ENCODE measurements at regions not wholly inside any gene's neighbourhood (a gene's known extent, or its start where the extent isn't known, plus 50 kb on each side); places are given as distances from the start of the nearest gene placed in this dataset.

DNA sequence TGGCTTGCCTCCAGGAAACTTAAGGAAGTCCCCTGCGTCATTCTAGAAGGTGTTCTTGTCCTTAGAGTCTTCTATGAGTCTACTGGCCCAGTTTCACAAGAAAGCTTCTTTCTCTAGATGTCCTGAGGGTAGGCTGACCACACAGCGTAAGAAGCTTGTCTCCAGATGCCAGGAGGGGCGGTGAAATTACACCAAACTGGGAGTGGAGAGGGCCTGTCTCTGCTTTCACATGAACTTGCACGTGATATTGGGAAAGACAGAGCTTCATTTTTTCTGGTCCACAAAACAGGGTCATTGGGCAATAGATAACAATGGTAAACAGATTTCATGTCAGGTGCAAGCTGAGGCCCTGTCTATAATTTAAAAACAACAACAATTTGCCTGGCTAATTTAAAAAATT, 85.7 kb upstream of the TBX3 start:
- Histone ChIP-seq H3K27me3 (ENCODE audit: insufficient read depth) (no peaks in the 10 kb centered on the region), H4K20me1 (ENCODE audit: insufficient read depth) (no peaks in the 10 kb centered on the region), H3K4me1 (ENCODE audit: control insufficient read depth in 1 of 2, insufficient read depth in 2 of 2, low read depth in 1 of 2, low read length in 1 of 2) (no peaks in the 10 kb centered on the region), H3K79me2 (ENCODE audit: insufficient read depth) (no peaks in the 10 kb centered on the region), H3K9me3 (no peaks in the 10 kb centered on the region), H3K36me3 (replicated peaks in 1 of 2; ENCODE audit: control insufficient read depth in 1 of 2, insufficient read depth in 2 of 2, low read length in 1 of 2) (no peaks in the 10 kb centered on the region), H3K9me2 (no peaks in the 10 kb centered on the region), H2AFZ (ENCODE audit: low read depth) (no peak overlapping the region), H3K27ac (ENCODE audit: low read depth in 2 of 2, low read length in 1 of 2) (no peak overlapping the region), H3F3A (replicated peaks; ENCODE audit: insufficient read depth) (no peaks in the 10 kb centered on the region), H3K9ac (no peak overlapping the region), H3K4me3 (ENCODE audit: low read depth in 2 of 2, low read length in 1 of 2) (no peak overlapping the region), H3K4me2 (no peak overlapping the region)
- no peak for TF ChIP-seq RCOR1 (IDR thresholded peaks at IDR 0.05; ENCODE audit: low read length)
- TF ChIP-seq EZH2phosphoT487 (IDR thresholded peaks at IDR 0.05; ENCODE audit: borderline replicate concordance, low read depth) = no peak
- TF ChIP-seq, protein P1, sequence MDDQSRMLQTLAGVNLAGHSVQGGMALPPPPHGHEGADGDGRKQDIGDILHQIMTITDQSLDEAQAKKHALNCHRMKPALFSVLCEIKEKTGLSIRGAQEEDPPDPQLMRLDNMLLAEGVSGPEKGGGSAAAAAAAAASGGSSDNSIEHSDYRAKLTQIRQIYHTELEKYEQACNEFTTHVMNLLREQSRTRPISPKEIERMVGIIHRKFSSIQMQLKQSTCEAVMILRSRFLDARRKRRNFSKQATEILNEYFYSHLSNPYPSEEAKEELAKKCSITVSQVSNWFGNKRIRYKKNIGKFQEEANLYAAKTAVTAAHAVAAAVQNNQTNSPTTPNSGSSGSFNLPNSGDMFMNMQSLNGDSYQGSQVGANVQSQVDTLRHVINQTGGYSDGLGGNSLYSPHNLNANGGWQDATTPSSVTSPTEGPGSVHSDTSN (IDR thresholded peaks at IDR 0.05) = no peak
- no peak for TF ChIP-seq ELF1 (IDR thresholded peaks at IDR 0.05)
- no peak for TF ChIP-seq ZBTB33 (IDR thresholded peaks at IDR 0.05; ENCODE audit: borderline replicate concordance, low read depth)
- TF ChIP-seq, protein P2, sequence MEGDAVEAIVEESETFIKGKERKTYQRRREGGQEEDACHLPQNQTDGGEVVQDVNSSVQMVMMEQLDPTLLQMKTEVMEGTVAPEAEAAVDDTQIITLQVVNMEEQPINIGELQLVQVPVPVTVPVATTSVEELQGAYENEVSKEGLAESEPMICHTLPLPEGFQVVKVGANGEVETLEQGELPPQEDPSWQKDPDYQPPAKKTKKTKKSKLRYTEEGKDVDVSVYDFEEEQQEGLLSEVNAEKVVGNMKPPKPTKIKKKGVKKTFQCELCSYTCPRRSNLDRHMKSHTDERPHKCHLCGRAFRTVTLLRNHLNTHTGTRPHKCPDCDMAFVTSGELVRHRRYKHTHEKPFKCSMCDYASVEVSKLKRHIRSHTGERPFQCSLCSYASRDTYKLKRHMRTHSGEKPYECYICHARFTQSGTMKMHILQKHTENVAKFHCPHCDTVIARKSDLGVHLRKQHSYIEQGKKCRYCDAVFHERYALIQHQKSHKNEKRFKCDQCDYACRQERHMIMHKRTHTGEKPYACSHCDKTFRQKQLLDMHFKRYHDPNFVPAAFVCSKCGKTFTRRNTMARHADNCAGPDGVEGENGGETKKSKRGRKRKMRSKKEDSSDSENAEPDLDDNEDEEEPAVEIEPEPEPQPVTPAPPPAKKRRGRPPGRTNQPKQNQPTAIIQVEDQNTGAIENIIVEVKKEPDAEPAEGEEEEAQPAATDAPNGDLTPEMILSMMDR (IDR thresholded peaks at IDR 0.05) = no peak
- no peak for TF ChIP-seq RXRA (IDR thresholded peaks at IDR 0.05; ENCODE audit: borderline replicate concordance, low read depth)
- no peak for TF ChIP-seq GATA2 (CRISPR knock-in tag; IDR thresholded peaks at IDR 0.05)
- no peak for TF ChIP-seq TEAD4 (IDR thresholded peaks at IDR 0.05; ENCODE audit: borderline replicate concordance, insufficient read depth)
- TF ChIP-seq NRF1 (IDR thresholded peaks at IDR 0.05; ENCODE audit: low read depth, low read length) = no peak
- TF ChIP-seq RAD21 (IDR thresholded peaks at IDR 0.05; ENCODE audit: low read length) = no peak
- no peak for TF ChIP-seq JUND (IDR thresholded peaks at IDR 0.05)
- no peak for TF ChIP-seq NFIC (IDR thresholded peaks at IDR 0.05; ENCODE audit: borderline replicate concordance)
- TF ChIP-seq IRF3 (IDR thresholded peaks at IDR 0.05; ENCODE audit: low read depth, low read length) = no peak
- no peak for DNase-seq
- CTCF ChIA-PET = interaction anchor here (1.7 kb wide), 1 partner anchor 99 kb away, joined by 5 read pairs; no protein-coding TSS in a partner anchor
- POLR2A ChIA-PET = no interaction called here
- 89% methylated on average over 4 of the region's 4 CpGs for WGBS (ENCODE audit: low lambda C conversion rate)

Measured in SK-N-SH (cell line).